GM19239 (cell line): ENCODE measurements at regions not wholly inside any gene's neighbourhood (a gene's known extent, or its start where the extent isn't known, plus 50 kb on each side); places are given as distances from the start of the nearest gene placed in this dataset.
"Not testable (repeated sequence)": the region's sequence is repeated elsewhere in the genome, so short reads cannot be mapped to it uniquely, and the experiment has no call there.

Experiments
- DNase-seq: peaks from one replicate; pipeline ENCODE4 v3.0.0; 2011; ENCODE audit warnings: low spot score; ENCODE audit not compliant: insufficient read length
- FAIRE-seq: peaks from 2 replicates; lab custom pipeline; 2011; peaks lifted over from hg19 to GRCh38; lab: Jason Lieb, UNC

DNA sequence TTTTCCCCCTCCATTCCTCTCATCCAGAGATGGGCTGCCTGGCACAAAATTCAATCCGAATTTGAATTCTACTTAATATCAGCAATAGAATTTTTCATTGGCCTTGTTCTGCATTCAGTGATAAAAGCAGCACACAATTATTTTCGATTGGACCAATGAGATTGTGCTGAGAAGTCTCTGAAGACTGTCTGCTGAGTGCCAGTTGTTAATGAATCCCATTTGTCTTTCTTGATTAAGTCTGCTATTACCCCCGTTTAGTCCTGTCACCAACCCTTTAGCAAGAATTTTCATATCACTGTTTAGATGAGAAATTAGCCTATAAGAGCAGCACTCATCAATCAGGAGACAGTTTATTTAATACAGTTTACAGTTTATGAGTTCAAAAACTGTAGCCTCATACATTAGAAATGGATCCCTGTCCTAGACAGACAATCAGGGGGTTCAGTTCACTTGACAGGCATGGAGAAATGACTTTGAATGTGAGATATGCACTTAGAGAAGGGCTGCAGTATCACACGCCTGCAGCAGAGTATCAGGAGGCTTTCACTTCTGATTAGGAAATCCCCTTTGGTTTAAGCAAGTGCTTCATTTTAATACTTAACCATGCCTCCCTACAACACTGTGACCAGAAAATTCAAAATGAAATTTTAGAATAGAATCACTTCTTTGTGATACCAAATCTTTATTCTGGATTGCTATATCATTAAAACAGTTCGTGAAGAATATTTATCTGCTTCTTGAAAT is 304.7 kb upstream of the PTBP2 start:
- DNase-seq, result no peak
- no peak for FAIRE-seq

DNA sequence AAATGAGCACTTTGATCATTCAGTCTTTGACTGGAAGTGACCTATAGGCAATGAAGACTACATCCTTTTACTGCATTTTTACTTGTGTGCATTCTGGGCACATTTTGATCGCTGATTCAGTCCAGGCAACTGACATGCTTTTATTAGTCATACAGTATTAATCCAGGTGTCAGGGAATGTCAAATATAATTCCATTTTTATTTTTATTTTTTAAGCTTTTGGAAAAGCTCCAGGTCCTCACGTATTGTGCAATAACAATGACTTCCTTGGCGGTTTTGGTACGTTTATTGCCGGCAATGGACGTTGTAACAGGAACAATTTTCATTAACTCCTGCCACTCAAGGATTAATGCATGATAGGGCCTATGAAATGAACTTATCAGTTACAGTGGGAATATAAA is 302.6 kb upstream of the PTBP2 start:
- FAIRE-seq (no peak), DNase-seq (no peak)

DNA sequence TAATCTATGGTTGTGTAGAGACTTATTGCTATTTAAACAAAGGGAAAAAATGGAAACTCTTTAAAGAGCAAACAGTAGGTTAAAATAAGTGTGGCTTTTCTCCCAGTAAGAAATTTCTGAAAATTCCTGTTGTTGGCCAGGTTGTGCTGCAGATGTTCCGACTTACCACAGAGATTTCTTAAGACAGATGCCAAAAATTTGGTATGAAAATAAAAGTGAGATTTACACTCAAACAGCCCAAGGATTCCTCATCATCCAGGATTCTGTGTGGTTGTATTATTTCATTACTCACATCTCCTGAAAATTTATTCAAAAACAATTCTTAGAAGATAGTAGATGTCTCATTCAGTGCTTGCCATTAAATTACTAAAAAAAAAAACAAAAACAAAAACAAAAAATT is 296.7 kb upstream of the PTBP2 start:
- no peak for FAIRE-seq

DNA sequence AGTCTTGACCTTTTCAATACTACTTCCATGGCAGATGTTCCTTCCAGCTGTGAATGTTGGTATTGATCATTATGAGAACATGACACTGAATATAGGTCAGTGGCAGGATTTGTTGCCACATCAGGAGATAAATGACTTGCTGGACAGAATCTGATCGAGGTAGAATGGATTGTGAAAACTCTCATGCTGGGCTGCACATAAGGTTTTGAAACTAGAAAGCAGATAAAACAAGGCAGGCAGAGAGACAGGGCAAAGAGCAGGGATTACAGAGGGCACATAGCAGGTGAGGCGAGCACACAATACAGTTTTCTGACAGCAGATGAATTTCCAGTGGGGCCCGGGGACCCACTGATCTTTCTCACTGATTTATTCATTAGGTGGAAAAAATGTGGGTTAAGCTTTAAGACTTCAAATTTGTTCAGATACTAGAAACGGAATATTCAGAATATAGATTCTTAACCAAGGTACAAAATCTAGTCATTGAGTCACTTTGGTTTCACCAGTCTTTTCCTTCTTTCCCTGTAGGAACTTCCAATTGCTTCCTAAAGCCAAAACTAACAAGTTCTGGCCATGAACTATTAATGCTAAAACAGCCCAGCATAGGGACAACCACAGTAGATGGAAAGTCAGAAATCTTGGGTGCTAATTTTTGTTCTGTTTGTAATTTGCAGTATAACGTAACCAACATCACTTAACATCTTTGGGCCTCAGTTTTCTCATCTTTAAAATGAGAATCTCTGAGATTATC is 296.0 kb upstream of the PTBP2 start:
- FAIRE-seq (no peak), DNase-seq (no peak)

More for the DNA sequence above, 296.7 kb upstream of the PTBP2 start:
- no peak for DNase-seq

DNA sequence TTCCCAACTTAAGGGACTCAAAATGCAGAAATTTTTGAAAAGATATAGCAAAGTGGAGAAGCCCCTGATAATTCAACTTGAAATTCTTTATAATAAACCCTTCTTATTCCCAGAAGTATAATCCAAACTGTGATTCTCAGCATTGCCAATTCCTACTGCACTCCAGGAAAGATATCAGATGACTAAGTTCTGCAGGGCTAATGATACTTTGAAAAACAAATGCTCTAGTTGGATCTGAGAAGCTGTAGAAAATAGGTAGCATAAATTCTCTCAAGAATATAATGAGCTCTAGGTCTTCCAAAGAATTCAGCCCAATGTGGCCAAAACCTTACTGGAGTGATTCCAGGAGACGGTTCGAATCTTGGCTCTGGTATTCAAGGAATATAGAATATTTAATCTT is 294.0 kb upstream of the PTBP2 start:
- FAIRE-seq (no peak), DNase-seq (no peak)

DNA sequence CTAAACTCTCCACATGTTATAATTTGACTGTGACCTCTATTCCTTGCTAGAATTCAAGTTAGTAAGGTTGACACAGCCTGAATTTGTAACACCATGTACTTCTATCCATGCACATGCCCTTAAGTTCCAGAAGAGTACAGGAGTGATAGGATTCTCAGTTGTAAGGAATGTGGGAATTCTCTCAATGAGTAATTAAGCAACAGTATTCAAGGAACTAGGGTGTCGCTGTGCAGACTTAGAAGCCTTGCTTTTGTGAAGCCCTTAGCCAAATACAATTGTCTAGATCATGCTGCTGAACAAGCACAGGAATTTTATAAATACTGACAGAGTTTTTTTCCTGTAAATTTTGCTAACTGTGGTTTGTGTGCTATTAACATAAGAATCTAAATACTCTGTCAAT is 276.3 kb upstream of the PTBP2 start:
- DNase-seq (no peak), FAIRE-seq (no peak)

DNA sequence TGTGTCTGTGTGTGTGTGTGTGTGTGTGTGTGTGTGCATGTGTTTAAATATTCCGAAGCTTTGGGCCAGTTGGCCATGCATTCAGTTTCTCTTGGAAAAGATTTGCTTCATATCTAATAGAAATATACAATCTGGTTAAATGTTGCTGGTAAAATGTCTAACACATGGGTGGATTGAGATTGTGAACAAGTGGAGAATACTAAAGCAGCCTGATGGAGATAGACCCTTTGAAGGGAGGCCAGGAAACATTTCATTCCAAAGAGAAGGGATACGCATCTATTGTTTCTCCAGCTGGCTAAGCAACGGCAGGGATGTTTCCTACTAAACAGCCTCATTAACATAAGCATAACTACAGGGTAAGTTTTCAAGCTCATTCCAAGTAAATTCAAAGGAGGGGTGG is 257.5 kb upstream of the PTBP2 start:
- DNase-seq (no peak), FAIRE-seq (no peak)

DNA sequence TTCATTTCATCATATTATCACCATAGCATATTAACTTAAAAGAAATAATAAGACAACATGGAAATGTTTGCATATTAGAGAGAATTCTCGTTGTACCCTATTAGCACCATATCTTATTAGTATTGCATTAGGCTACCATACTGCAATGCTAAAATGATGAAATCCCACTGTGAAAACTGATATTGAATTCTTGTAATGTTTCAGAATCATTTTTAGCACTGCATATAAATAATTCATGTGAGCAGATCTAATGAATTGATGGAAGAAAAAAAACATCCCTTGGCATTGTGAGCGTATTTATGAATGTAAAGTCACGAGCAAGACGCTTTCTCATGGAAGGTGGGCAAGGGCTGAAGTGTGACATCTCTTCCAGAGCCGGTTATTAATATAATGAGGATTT is 257.1 kb upstream of the PTBP2 start:
- DNase-seq, result no peak
- FAIRE-seq, result no peak

DNA sequence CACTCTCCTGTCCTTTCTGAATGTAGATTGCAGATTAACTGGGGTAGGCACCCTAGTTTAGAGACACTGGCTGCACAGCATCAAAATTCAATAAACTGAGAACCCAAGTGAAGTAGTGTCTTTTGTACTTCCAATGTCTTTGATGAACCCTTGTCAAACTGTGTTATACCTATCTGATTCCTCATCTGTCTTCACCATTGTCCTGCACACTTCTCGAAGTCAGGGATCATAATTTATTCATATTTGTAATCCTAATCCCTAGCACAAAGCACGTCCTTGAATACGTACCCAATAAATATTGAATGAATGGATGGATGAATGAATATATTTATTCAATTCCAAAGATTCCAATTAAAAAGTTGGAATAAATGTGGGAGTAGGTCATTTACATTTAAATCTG is 256.6 kb upstream of the PTBP2 start:
- no peak for FAIRE-seq
- DNase-seq, result no peak

DNA sequence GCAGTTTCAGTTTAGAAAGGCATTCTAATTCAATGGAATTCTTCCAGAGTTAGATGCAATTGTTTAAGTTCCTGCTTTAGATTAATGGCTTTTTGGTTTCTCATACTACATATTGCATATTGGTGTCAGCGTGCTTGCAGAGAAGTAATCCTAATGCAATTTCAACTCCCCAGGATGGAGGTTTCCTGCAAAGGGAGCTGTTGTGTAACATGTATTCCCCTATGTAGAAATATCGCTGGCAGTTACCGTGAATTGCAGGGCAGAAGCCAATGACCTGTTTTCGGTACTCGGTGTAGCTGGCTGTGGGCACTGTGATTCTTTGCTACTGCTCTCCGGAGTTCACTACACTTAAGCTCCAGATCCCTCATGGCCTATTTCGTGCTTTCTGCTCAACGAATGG is 256.1 kb upstream of the PTBP2 start:
- DNase-seq (no peak), FAIRE-seq (no peak)

DNA sequence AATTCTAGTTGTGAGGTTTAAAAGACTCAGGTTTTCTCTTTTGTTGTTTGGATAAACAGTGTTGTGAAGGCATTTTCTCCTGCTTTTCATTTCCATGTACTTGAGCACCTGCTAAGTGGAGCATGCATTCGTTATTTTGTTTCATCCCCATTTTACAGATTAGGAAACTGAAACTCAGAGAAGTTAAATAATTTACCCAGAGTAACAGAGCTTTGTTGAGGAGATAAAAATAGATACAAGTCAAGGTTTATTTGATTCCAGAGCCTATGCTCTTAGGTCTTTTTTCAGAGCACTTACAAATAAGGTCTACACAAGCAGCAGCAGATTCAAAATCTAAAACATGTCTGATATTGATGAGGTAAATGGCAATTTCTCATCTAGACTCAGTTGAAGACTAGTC is 254.7 kb upstream of the PTBP2 start:
- no peak for FAIRE-seq
- no peak for DNase-seq

DNA sequence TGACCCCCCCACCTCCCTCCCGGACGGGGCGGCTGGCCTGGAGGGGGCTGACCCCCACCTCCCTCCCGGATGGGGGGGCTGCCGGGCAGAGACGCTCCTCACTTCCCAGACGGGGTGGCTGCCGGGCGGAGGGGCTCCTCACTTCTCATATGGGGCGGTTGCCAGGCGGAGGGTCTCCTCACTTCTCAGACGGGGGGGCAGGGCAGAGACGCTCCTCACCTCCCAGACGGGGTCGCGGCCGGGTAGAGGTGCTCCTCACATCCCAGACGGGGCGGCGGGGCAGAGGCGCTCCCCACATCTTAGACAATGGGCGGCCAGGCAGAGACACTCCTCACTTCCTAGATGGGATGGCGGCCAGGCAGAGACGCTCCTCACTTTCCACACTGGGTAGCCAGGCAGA is 251.9 kb upstream of the PTBP2 start:
- DNase-seq, FAIRE-seq: not testable (repeated sequence)

DNA sequence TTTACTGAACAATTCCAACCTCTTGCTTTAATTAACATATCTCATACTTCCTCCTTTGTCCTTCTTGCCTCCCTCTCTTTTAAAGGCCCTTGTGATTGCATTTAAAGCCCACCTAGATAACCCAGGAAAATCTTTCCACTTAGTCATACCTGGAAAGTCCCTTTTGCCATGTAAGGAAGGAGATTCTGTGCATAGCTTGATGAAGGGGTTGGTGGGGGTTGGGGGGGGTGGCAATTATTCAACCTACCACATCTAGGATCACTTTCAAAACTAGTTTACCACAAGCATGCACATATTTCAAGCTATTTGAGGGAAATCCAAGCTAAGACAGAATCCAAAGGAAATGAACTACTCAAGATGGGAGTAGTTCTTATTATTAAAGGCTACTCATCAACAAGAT is 249.1 kb upstream of the PTBP2 start:
- DNase-seq (no peak), FAIRE-seq (no peak)

DNA sequence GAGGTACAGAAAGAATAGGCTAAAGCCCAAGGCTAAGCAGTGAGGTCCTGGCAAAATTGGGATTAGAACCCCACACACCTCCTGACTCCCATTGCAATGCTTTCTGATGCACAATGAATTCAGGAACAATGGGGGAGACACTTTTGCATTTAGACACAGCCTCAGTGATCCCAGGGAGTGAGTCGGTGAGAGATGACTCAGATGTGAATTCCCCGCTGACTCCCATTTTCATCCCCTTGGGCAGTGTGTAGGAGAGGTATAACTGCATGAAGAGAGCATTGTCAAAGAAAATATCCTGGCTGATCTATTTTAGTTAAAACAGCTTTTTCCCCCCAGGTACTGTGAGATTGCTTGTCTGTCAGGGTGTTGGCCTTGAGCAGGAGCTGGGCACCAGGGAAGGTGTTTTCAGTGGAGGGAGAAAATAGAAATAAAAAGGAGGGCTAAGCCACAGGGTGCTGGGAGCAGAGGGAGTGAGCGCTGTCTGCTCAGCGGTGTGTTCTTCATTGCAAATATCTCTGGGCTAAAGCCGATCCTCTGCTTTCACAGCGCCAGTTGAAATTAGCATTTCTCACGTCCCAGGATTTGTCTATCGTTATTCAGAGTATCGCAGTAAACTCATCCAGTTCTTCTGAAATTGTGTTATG is 247.7 kb upstream of the PTBP2 start:
- DNase-seq (no peak), FAIRE-seq (no peak)

DNA sequence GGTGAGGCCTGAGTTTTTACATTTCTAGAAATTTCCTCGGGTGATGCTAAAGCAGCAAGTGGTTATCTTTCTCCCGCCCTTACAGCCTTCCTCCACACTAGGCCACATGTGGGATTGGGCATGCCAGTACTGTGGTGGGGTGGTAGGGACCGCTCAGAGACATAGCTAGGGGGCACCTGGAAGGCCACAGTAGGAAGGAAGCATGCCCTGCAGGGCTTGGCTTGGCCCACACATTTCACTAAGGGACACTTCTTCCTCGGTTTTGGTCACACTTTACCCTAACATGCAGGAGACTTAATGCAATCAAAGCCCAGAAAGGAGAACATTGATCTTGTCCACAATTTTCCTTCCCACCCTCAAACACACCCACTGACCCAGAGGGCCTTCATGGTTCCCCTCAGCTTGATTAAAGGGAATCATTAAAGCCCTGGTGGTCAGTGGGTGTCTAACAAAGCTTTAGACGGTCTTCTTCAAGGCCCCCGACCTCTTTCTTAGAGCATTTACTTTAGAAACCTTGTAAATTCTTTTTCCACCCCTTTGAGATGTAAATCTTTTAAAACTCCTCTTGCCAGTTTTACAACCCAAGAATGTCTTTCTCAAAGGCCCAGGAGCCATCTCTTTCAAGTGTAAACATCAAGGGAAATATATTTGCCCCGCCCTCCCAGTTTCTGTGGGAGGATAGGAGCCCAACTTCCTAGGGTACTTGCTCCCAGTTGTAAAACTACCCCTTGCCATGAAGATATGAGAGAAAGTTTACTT is 246.4 kb upstream of the PTBP2 start:
- FAIRE-seq (no peak), DNase-seq (no peak)

DNA sequence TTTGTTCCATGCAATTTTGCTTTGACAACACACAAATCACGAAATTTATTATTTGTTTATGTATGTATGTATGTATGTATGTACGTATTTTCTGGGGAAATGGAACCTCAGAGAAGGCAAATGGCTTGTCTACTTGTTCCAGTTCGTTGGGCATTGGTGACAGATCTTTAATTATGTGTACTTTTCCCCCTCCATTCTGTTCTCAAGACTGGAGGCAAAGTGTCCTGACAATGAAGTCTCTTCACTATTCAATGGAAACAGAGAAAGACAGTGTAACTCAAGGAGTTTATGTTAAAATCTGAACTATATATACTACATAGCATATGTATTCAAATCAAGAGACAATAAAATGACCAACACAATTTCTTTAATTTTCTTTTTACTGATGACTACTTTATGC is 245.7 kb upstream of the PTBP2 start:
- DNase-seq, result no peak
- no peak for FAIRE-seq

DNA sequence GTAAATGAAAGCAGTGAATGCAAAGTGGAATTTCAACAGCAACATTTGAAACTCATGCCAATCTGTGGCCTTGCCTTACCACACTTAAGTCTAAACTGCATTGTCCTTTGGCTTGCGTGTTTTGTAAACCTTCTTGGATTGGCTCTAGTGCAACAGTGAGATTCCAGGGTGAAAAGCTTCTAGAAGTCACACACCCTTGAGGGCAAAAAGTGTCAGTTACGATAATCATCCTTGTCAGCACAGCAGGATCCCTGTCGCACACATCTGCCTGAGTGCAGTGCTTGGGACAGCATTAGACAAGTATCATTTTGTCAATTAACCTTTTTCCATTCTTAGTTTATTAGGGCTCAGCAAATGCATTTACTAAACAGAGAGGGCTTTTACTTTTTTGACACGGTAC is 243.4 kb upstream of the PTBP2 start:
- DNase-seq (no peak), FAIRE-seq (no peak)

DNA sequence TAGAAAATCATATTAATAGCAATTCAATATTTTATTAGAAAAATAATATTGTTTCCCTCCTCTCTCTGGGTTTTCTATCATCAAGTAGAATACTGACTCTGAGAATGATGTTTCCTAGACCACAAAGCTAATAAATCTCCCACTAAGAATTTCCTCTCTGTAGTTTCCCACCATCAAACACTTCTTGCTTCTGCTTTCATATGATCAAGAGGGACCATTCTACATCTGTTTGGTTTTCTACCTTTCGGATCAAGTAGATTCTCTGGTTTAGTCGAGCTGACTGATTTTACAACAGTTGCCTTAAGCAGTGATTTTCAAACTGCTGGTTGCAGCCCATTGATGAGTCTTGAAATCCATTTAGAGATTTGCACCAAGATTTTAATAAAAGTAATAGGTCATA is 240.2 kb upstream of the PTBP2 start:
- DNase-seq, result no peak
- FAIRE-seq, result no peak

DNA sequence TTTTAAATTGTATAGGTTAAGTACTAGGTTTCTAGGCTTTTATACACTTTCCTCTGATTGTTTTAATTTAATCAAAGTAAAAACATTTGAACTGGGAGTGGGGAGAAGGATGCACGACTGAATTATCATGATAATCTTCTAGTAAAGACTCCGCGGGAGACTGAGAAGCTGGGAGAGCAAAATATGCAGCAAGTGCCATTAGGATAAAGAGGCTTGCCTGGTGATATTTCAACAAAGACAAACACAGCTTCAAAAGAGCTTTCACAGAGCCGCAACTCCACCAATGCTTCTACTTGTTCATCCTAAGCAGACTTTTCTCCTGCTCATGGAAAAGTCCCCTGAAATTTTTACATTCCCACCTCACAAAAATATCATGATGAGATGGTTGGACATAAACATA is 239.0 kb upstream of the PTBP2 start:
- FAIRE-seq (no peak), DNase-seq (no peak)

DNA sequence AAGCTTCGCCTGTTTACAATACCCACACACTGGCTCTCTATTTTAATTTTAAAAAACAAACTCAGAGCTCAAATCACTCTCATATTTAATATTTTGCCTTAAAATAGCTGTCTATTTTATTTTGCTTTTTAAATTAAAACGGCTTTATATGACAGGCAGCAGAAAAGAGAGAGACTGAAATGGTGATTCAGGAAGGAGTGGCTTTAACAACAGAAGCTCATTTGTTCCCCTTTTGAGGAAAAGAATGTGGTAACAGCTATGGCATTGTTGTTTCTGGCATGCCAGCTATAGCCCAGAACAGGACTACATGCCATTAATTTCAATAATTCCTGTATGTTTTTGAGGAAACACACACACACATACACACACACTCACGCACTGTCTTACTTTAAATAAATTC is 234.2 kb upstream of the PTBP2 start:
- no peak for DNase-seq
- FAIRE-seq, result no peak

DNA sequence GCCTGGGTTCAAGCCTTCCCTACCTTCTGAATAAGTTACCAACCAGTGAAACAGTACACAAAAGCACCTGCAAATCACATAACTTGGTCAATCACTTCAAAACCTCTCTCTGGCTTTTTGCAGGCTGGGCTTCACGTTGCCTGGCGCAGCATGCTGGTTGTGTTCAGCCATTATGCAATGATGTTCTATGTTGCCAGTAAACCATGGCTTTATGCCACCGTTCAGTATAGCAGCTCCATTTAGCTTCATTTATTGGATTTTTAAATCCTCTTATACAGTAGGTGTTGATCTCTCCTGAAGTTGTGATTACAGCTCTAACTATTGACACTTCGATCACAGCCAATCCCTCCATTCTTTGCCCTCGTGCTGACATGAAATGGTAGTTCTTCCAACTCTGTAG is 233.6 kb upstream of the PTBP2 start:
- DNase-seq (no peak), FAIRE-seq (no peak)
